GM23338 (cell line): ENCODE measurements at regions not wholly inside any gene's neighbourhood (a gene's known extent, or its start where the extent isn't known, plus 50 kb on each side); places are given as distances from the start of the nearest gene placed in this dataset.

Source experiments
- CREB1 ChIP-seq: fragments of 250-450 bp; sonication (Bioruptor Pico); IDR thresholded peaks from 2 replicates; pipeline ENCODE4 v1.5.0; 2020; ENCODE audit warnings: low read depth, mild to moderate bottlenecking, moderate library complexity
- ETS1 ChIP-seq: IDR thresholded peaks from 2 replicates; pipeline ENCODE4 v1.6.1; 2016; ENCODE audit warnings: antibody characterized with exemption
- EZH2 ChIP-seq: fragments of 200-600 bp; sonication (generic); IDR thresholded peaks from one replicate; pipeline ENCODE4 v1.8.0; 2017; ENCODE audit warnings: antibody characterized with exemption, mild to moderate bottlenecking, low read depth; ENCODE audit not compliant: unreplicated experiment
- EZH2phosphoT487 ChIP-seq: fragments of 200-600 bp; sonication (generic); IDR thresholded peaks from one replicate; pipeline ENCODE4 v1.8.1; 2018; ENCODE audit warnings: antibody characterized with exemption; ENCODE audit not compliant: unreplicated experiment
- JUNB ChIP-seq: IDR thresholded peaks from one replicate; pipeline ENCODE4 v1.6.1; 2016; ENCODE audit warnings: antibody characterized with exemption; ENCODE audit not compliant: unreplicated experiment
- NANOG ChIP-seq: IDR thresholded peaks from 2 replicates; pipeline ENCODE4 v1.6.1; 2016; ENCODE audit warnings: antibody characterized with exemption, borderline replicate concordance
- POLR2AphosphoS5 ChIP-seq: IDR thresholded peaks from 2 replicates; pipeline ENCODE4 v1.6.1; 2016; ENCODE audit warnings: antibody characterized with exemption, low read depth
- STAT1 ChIP-seq: IDR thresholded peaks from one replicate; pipeline ENCODE4 v1.6.1; 2016; ENCODE audit warnings: antibody characterized with exemption; ENCODE audit not compliant: unreplicated experiment
- ZNF114 ChIP-seq: fragments of 250-450 bp; sonication (Bioruptor Pico); IDR thresholded peaks from 2 replicates; pipeline ENCODE4 v1.5.0; 2020; ENCODE audit warnings: mild to moderate bottlenecking, moderate library complexity
- ZNF331 ChIP-seq: fragments of 250-450 bp; sonication (Bioruptor Pico); IDR thresholded peaks from 2 replicates; pipeline ENCODE4 v1.5.0; 2020; ENCODE audit warnings: low read depth, mild to moderate bottlenecking, moderate library complexity
- ZNF462 ChIP-seq: fragments of 250-450 bp; sonication (Bioruptor Pico); IDR thresholded peaks from 2 replicates; pipeline ENCODE4 v1.5.0; 2020; ENCODE audit warnings: mild to moderate bottlenecking, moderate library complexity
- TF ChIP-seq, protein P1 (sequence below), 2 experiments: fragments of 200-600 bp in 1 of 2; sonication (generic) in 1 of 2; conservative IDR thresholded peaks; 2 replicates each; pipeline versions ENCODE4 v1.5.1 to v1.6.1; 2016 to 2017; ENCODE audit warnings: antibody characterized with exemption in 2 of 2, low read depth in 2 of 2, mild to moderate bottlenecking in 2 of 2, moderate library complexity in 1 of 2
- TF ChIP-seq, protein P2 (sequence below): IDR thresholded peaks from one replicate; pipeline ENCODE4 v1.6.1; 2018; ENCODE audit warnings: antibody characterized with exemption; ENCODE audit not compliant: unreplicated experiment

DNA sequence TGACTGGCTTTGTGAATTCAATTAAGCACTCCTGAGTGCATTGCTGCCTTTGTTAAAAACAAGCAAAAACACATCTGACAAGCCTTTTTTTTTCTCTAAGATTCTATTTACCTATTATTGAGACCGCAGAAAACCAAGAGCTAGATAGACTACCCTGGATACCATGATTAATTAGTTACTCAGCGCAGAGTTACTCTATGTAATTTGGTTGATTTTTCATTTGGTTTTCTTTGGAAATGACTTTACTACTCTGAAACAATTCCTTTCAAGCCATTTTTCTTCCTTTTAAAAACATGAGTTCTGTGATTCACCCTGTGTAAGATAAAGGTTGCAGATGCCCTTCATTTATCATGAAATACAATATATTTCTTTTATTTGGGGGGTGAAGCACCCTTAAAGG lies 421.6 kb upstream of the PIK3R1 start:
- TF ChIP-seq EZH2 (no peak), EZH2phosphoT487 (no peak), POLR2AphosphoS5 (no peak), NANOG (no peak), JUNB (no peak), ZNF462 (CRISPR knock-in tag) (no peak), ZNF114 (CRISPR knock-in tag) (no peak), ZNF331 (no peak), CREB1 (CRISPR knock-in tag) (no peak), ETS1 (no peak), STAT1 (no peak)
- TF ChIP-seq, protein P1, sequence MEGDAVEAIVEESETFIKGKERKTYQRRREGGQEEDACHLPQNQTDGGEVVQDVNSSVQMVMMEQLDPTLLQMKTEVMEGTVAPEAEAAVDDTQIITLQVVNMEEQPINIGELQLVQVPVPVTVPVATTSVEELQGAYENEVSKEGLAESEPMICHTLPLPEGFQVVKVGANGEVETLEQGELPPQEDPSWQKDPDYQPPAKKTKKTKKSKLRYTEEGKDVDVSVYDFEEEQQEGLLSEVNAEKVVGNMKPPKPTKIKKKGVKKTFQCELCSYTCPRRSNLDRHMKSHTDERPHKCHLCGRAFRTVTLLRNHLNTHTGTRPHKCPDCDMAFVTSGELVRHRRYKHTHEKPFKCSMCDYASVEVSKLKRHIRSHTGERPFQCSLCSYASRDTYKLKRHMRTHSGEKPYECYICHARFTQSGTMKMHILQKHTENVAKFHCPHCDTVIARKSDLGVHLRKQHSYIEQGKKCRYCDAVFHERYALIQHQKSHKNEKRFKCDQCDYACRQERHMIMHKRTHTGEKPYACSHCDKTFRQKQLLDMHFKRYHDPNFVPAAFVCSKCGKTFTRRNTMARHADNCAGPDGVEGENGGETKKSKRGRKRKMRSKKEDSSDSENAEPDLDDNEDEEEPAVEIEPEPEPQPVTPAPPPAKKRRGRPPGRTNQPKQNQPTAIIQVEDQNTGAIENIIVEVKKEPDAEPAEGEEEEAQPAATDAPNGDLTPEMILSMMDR (conservative IDR thresholded peaks at IDR 0.05; ENCODE audit: low read depth in 2 of 2) = no peak
- TF ChIP-seq, protein P2, sequence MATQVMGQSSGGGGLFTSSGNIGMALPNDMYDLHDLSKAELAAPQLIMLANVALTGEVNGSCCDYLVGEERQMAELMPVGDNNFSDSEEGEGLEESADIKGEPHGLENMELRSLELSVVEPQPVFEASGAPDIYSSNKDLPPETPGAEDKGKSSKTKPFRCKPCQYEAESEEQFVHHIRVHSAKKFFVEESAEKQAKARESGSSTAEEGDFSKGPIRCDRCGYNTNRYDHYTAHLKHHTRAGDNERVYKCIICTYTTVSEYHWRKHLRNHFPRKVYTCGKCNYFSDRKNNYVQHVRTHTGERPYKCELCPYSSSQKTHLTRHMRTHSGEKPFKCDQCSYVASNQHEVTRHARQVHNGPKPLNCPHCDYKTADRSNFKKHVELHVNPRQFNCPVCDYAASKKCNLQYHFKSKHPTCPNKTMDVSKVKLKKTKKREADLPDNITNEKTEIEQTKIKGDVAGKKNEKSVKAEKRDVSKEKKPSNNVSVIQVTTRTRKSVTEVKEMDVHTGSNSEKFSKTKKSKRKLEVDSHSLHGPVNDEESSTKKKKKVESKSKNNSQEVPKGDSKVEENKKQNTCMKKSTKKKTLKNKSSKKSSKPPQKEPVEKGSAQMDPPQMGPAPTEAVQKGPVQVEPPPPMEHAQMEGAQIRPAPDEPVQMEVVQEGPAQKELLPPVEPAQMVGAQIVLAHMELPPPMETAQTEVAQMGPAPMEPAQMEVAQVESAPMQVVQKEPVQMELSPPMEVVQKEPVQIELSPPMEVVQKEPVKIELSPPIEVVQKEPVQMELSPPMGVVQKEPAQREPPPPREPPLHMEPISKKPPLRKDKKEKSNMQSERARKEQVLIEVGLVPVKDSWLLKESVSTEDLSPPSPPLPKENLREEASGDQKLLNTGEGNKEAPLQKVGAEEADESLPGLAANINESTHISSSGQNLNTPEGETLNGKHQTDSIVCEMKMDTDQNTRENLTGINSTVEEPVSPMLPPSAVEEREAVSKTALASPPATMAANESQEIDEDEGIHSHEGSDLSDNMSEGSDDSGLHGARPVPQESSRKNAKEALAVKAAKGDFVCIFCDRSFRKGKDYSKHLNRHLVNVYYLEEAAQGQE = no peak
